ENCODE measurements at regions not wholly inside any gene's neighbourhood (a gene's known extent, or its start where the extent isn't known, plus 50 kb on each side); places are given as distances from the start of the nearest gene placed in this dataset.
"Not testable (repeated sequence)": the region's sequence is repeated elsewhere in the genome, so short reads cannot be mapped to it uniquely, and the experiment has no call there.

DNA sequence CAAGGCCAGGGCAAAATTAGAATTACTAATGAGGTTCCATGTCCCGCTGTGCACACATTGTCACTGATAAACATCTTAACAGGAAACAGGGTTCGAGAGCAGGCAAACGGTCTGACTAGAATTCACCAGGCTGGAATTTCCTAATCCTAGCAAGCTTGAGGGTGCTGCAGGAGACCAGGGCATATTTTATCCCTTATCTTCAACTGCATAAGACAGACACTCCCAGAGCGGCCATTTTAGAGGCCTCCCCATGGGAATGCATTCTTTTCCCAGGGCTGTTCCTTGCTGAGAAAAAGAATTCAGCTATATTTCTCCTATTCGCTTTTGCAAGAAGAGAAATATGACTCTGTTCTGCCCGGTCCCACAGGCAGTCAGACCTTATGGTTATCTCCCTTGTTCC lies 282.5 kb upstream of the TACR3 start:
- TF ChIP-seq, protein P1, sequence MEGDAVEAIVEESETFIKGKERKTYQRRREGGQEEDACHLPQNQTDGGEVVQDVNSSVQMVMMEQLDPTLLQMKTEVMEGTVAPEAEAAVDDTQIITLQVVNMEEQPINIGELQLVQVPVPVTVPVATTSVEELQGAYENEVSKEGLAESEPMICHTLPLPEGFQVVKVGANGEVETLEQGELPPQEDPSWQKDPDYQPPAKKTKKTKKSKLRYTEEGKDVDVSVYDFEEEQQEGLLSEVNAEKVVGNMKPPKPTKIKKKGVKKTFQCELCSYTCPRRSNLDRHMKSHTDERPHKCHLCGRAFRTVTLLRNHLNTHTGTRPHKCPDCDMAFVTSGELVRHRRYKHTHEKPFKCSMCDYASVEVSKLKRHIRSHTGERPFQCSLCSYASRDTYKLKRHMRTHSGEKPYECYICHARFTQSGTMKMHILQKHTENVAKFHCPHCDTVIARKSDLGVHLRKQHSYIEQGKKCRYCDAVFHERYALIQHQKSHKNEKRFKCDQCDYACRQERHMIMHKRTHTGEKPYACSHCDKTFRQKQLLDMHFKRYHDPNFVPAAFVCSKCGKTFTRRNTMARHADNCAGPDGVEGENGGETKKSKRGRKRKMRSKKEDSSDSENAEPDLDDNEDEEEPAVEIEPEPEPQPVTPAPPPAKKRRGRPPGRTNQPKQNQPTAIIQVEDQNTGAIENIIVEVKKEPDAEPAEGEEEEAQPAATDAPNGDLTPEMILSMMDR (conservative IDR thresholded peaks at IDR 0.05; ENCODE audit: low read length): not testable (repeated sequence)
- not testable (repeated sequence) for TF ChIP-seq EZH2phosphoT487 (IDR thresholded peaks at IDR 0.05; ENCODE audit: borderline replicate concordance, low read depth, low read length)

Data from OCI-LY7 (cell line).